NCI-H446 treated with DMSO at 0.1 percent for 48 hours (cell line): ENCODE measurements at regions not wholly inside any gene's neighbourhood (a gene's known extent, or its start where the extent isn't known, plus 50 kb on each side); places are given as distances from the start of the nearest gene placed in this dataset.
"Not testable (repeated sequence)": the region's sequence is repeated elsewhere in the genome, so short reads cannot be mapped to it uniquely, and the experiment has no call there.

ENCODE experiments used
- DNase-seq: peaks from one replicate; lab custom pipeline; 2025; lab: John Stamatoyannopoulos, UW

DNA sequence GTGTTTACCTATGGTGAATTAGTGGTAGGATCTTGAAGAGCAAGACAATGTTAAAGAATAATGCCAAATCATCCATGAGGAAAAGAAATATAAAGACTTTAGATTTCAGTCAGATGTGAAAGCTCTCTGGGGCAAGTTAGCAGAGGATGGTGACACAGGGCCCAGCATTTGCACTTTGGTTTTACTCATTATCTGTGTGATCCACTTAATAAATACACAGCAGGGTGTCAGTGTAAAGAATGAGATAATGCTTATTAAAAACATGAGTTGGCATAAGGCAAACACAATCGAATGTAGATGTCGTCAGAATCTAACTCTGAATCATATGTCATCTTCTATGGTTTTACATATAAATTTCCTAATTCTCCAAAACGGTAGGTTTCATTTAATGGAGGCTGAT lies 130.4 kb upstream of the PREP start:
- no peak for DNase-seq

DNA sequence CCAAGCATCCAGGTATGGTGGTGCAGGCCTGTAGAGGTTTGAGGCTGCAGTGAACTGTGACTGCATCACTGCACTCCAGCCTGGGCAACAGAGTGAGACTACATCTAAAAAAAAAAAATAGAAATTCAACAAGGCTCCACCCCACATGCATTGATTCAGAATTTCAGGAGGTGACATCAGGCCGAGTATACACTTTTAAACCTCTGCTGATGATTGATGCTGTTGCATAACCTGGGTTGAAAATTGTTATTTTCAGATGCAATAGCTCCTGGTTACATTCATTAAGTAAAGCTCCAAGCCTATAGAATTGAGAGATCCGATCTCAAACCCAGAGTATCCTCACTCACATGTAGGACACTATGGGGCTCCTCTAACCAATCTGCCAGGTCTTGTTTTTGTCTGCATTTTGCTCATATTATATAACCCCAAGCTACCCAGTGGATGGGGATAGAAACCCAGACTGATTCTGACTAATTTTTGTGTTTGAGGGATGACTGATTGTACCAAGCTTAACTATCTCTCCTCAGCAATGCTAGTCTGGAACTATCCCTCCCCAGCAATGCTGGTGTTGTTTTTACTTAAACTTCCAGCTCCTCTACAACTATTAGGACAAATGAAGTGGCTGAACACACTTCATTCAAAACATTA lies 123.5 kb upstream of the PREP start:
- DNase-seq = no peak

- no peak for DNase-seq
These were observed 119.9 kb upstream of the PREP start for GRCh38 chr6:105522626-105523322.

GRCh38 chr6:105519954-105520353 lies 117.1 kb upstream of the PREP start:
- no peak for DNase-seq

DNA sequence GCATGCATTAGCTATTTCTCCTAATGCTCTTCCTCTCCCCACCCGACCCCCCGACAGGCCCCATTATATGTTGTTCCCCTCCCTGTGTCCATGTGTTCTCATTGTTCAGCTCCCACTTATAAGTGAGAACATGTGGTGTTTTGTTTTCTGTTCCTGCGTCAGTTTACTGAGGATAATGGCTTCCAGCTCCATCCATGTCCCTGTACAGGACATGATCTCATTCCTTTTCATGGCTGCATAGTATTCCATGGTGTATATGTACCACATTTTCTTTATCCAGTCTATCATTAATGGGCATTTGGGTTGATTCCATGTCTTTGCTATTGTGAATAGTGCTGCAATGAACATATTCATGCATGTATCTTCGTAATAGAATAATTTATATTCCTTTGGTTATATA lies 116.1 kb upstream of the PREP start:
- DNase-seq = not testable (repeated sequence)

DNA sequence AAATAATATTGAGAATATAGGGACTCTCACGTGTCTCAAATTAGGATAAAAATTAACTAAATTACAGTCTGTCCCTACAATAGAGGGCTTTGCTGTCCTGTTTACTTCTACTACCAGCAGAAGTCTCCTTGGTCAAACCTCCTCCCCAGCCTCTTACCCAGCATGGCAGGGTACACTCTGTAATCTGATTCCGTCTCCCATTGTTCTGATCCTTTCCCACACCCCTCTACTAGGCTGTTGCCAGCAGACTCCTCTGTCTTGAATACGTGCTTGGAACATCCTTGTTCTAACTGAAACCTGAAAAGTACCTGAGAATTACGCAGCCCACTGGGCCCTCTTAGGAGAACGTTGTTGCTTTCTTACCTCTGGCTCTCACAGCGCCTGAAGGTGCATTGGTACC lies 112.2 kb upstream of the PREP start:
- no peak for DNase-seq

GRCh38 chr6:105514306-105514705 lies 111.4 kb upstream of the PREP start:
- DNase-seq = no peak

GRCh38 chr6:105511639-105512038 lies 108.8 kb upstream of the PREP start:
- DNase-seq = no peak

DNA sequence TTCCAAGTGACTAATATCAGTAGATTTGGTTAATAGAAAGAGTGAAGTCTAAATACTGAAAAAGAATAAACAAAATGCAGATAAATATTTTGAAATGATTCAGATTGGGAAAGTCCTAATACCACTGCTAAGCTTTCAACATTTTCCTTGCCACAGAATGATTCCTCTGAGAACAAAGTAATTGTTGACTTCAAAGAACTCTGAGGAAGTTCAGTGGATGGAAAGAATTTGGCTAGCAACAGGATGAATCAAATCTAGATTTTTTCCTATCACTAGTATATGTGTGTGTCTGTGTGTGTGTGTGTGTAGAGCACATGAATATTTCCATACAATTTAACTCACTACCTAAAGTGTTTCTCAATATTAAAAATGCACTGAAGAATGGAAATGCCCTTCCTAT lies 107.9 kb upstream of the PREP start:
- DNase-seq = no peak

GRCh38 chr6:105509506-105510331 lies 106.8 kb upstream of the PREP start:
- DNase-seq = no peak

- DNase-seq = no peak
These were observed 104.9 kb upstream of the PREP start for GRCh38 chr6:105507811-105508210.

DNA sequence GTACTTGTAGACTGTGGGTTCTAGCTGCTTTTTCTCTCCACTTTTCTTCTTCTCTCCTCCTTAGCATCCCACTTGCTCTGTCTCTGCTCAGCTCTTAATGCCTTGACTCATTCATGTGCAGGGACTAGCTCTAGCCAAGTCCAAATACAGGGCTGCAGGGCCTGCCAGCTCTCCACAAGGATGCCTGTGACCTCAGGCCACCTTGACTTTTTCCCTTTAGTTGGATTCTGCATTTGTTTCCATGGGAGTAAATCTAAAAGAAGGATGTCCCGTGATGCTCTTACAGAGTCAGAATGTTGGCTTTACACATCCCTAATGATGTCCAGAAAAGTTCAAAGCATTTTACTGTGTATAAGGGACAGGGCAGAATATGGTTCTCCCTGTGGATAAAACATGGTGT lies 101.8 kb upstream of the PREP start:
- DNase-seq = peak; percentile 17

DNA sequence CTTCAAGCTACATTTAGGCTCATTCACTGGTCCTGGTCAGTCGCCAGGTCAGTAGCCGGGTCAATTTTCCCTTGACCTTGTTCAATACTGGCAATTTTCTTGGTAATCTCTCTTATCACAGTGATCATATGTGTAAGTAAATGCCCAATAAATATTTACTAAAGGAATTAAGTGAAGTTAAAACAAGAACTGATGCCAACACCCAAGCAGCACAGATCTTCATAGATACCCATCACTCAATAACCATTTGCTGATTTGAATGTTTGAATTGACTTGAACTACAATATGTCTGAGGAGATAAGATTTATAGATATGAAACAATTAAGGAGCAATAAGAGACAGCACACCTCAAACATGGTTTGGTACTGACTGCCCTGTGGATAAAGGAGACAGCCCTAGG lies 100.8 kb upstream of the PREP start:
- no peak for DNase-seq

- DNase-seq = peak; percentile 11
These were observed 99.0 kb upstream of the PREP start for GRCh38 chr6:105501826-105502344.

- DNase-seq = no peak
These were observed 98.4 kb upstream of the PREP start for GRCh38 chr6:105501246-105501645.

- no peak for DNase-seq
These were observed 97.8 kb upstream of the PREP start for GRCh38 chr6:105500693-105501092.

DNA sequence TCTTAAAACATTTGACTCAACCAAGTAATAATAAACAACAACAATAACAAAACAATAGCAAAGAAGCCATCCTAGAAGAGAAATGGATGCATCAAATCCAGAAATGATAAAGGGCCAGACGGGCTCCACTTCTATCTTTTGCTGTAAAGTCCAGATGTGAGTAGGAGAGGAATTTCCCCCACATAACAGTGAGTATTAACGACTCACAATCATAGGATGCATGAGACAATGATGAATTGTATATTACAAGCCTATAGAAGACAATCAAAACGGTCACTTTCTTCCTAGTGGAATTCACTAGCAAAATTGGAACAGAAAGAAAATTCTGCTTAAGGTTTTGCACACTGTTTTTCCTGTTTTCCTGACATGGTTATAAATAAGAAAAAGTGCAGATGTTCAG lies 97.0 kb upstream of the PREP start:
- no peak for DNase-seq

GRCh38 chr6:105499136-105499870 lies 96.4 kb upstream of the PREP start:
- DNase-seq = no peak

DNA sequence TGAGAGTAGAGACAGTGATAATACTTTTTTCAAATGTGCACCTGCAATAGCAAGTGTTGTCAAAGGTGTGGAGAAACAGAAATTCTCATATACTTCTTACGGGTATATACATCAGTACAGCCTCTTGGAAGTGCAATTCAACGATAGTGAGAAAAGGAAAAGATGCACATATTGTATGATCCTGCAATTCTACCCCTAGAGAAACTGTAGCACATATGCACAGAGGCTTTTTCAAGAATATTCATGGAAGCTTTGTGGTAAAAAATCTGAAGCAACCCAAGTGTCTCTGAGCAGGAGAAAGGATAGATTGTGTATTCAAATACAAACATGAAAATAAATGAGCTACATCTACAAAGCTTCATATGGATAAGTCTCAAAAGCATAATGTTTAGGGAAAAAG lies 94.7 kb upstream of the PREP start:
- DNase-seq = no peak

GRCh38 chr6:105495515-105495914 lies 92.6 kb upstream of the PREP start:
- DNase-seq = no peak

- DNase-seq = no peak
These were observed 91.8 kb upstream of the PREP start for GRCh38 chr6:105494688-105495087.

DNA sequence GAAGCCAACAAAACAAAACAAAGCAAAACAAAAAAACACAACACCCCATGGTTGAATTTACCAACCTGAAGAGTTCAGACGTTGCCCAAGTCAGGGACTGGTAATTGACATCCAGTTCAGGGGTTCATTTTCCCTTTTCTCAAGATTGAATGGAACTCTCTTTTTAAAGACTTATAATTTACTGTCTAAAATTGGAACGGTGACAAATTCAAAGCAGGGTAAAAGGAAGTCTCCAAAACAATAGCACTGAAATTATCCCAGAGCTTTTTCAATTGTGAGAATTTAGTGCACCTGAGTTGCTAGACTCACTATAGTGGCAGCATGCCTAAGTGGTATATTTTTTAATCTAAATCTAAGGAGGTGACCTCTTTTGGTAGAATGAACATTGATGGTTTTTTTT lies 90.9 kb upstream of the PREP start:
- DNase-seq = no peak
